DND-41 (cell line): ENCODE measurements at regions not wholly inside any gene's neighbourhood (a gene's known extent, or its start where the extent isn't known, plus 50 kb on each side); places are given as distances from the start of the nearest gene placed in this dataset.

Source experiments
- CTCF ChIP-seq: IDR thresholded peaks from 2 replicates; pipeline ENCODE4 v1.5.1; 2012; ENCODE audit warnings: borderline replicate concordance, low read length, moderate library complexity, mild to moderate bottlenecking; ENCODE audit not compliant: poor library complexity, severe bottlenecking; ENCODE audit errors: extremely low read depth
- EZH2 ChIP-seq: IDR thresholded peaks from 3 replicates; pipeline ENCODE4 v1.6.1; 2012; ENCODE audit warnings: borderline replicate concordance, low read depth, mild to moderate bottlenecking, moderate library complexity, low read length, inconsistent platforms; ENCODE audit not compliant: severe bottlenecking

- TF ChIP-seq CTCF (no peak), EZH2 (no peak)
These were observed 300.3 kb upstream of the MGAT5 start for GRCh38 chr2:133953524-133953923.
